Esophagus squamous epithelium (tissue), 5 donors: ENCODE measurements at regions not wholly inside any gene's neighbourhood (a gene's known extent, or its start where the extent isn't known, plus 50 kb on each side); places are given as distances from the start of the nearest gene placed in this dataset.

ENCODE experiments used
- DNase-seq: peaks from one replicate; lab custom pipeline; 2025; lab: John Stamatoyannopoulos, UW
- H3K27ac ChIP-seq, 4 donors: fragments of 200-600 bp; sonication (generic); one replicate each; pipeline ENCODE4 v1.5.1; 2016 to 2019; ENCODE audit warnings: mild to moderate bottlenecking in 1 of 4
- H3K27me3 ChIP-seq, 4 donors: fragments of 200-600 bp; sonication (generic); 1 replicate in 3 of 4; 2 replicates in 1 of 4; pipeline versions ENCODE4 v1.5.1 to v1.6.0; 2017 to 2021; ENCODE audit warnings: antibody characterized with exemption in 1 of 4
- H3K36me3 ChIP-seq, 3 donors: fragments of 200-600 bp; sonication (generic); one replicate each; pipeline ENCODE4 v1.5.1; 2016 to 2019
- H3K4me1 ChIP-seq, 3 donors: fragments of 200-600 bp; sonication (generic); one replicate each; pipeline ENCODE4 v1.5.1; 2017 to 2019
- H3K4me3 ChIP-seq, 4 donors: fragments of 200-600 bp; sonication (generic); 1 replicate in 3 of 4; 2 replicates in 1 of 4; pipeline ENCODE4 v1.5.1; 2016 to 2019; ENCODE audit warnings: mild to moderate bottlenecking in 2 of 4, moderate library complexity in 1 of 4
- H3K9me3 ChIP-seq, 3 donors: fragments of 200-600 bp; sonication (generic); one replicate each; pipeline ENCODE4 v1.5.1; 2016 to 2019
- CTCF ChIP-seq, 6 experiments: fragments of 450-650 bp in 4 of 6; fragments of 200-600 bp in 2 of 6; sonication (generic) in 2 of 6; IDR thresholded peaks; one replicate each; pipeline ENCODE4 v1.5.1; 2016 to 2019; ENCODE audit warnings: antibody characterized with exemption in 6 of 6, mild to moderate bottlenecking in 4 of 6, moderate library complexity in 4 of 6
- POLR2A ChIP-seq, 4 donors: fragments of 450-650 bp; IDR thresholded peaks; one replicate each; pipeline ENCODE4 v1.6.1; 2017; ENCODE audit warnings: antibody characterized with exemption in 4 of 4, mild to moderate bottlenecking in 4 of 4, moderate library complexity in 3 of 4
- WGBS, 2 donors: methylation state at CpG; one replicate each; pipeline ENCODE4 v1.1.5; 2018; 5-methylcytosine and 5-hydroxymethylcytosine counted together
- intact Hi-C: fragments of 100-400 bp; cut with DNase I; formaldehyde crosslinking; loops from one replicate; pipeline ENCODE4 v1.15.0; 2022
- donor health status: DM: yes; HTN: yes; CAD: no.

GRCh38 chr21:43345046-43345745 is 81.7 kb downstream of the SIK1 start:
- Histone ChIP-seq H3K4me3 (no peak overlapping the region), H3K27me3 (peaks cover 0 to 5% (median 0%) of the 10 kb centered on the region in 4 donors), H3K9me3 (no peaks in the 10 kb centered on the region), H3K4me1 (peaks cover 18 to 59% (median 24%) of the 10 kb centered on the region in 3 donors), H3K36me3 (no peaks in the 10 kb centered on the region), H3K27ac (peak overlapping the region in 1 of 4 donors; percentile 59)
- intact Hi-C loops: no loop called here
- 87 to 91% methylated on average over 7 to 16 of the region's 31 CpGs for WGBS, 2 donors
- DNase-seq: no peak
- TF ChIP-seq CTCF (IDR thresholded peaks at IDR 0.05) (no peak), POLR2A (IDR thresholded peaks at IDR 0.05) (no peak)

- WGBS, 2 donors: 58 to 68% methylated on average over 5 to 10 of the region's 37 CpGs
- intact Hi-C loops: no loop called here
Measured at GRCh38 chr21:43343992-43344886, 82.7 kb downstream of the SIK1 start.

GRCh38 chr21:43343095-43343991 is 83.6 kb downstream of the SIK1 start:
- no peak for TF ChIP-seq POLR2A (IDR thresholded peaks at IDR 0.05)
- no peak for TF ChIP-seq CTCF (IDR thresholded peaks at IDR 0.05)
- Histone ChIP-seq H3K4me1 (peaks cover 18 to 58% (median 19%) of the 10 kb centered on the region in 3 donors), H3K36me3 (no peaks in the 10 kb centered on the region), H3K27ac (peak overlapping the region; percentile 58 to 64 (median 60)), H3K27me3 (peaks cover 0 to 5% (median 0%) of the 10 kb centered on the region in 4 donors), H3K4me3 (no peak overlapping the region), H3K9me3 (no peaks in the 10 kb centered on the region)
- DNase-seq: no peak
- intact Hi-C loops: no loop called here
- 41 to 80% methylated on average over 8 of the region's 26 CpGs for WGBS, 2 donors

More at GRCh38 chr21:43343992-43344886, 82.7 kb downstream of the SIK1 start:
- no peaks in the 10 kb centered on the region for H3K36me3 ChIP-seq
- H3K27me3 ChIP-seq: peaks cover 0 to 5% (median 0%) of the 10 kb centered on the region in 4 donors
- TF ChIP-seq CTCF (IDR thresholded peaks at IDR 0.05): no peak
- TF ChIP-seq POLR2A (IDR thresholded peaks at IDR 0.05): no peak
- H3K4me1 ChIP-seq: peaks cover 18 to 62% (median 22%) of the 10 kb centered on the region in 3 donors
- no peak for DNase-seq
- no peaks in the 10 kb centered on the region for H3K9me3 ChIP-seq
- peak overlapping the region; percentile 58 to 64 (median 60) for H3K27ac ChIP-seq
- H3K4me3 ChIP-seq: no peak overlapping the region

- H3K27ac ChIP-seq: no peak overlapping the region
- H3K36me3 ChIP-seq: no peaks in the 10 kb centered on the region
- no peaks in the 10 kb centered on the region for H3K9me3 ChIP-seq
- 93% methylated on average over 17 of the region's 17 CpGs for whole genome bisulfite sequencing, 2 donors
- intact Hi-C loops: no loop called here
- no peak for DNase-seq
- peaks cover 18 to 55% (median 19%) of the 10 kb centered on the region in 3 donors for H3K4me1 ChIP-seq
- no peak overlapping the region for H3K4me3 ChIP-seq
- no peak for TF ChIP-seq CTCF (IDR thresholded peaks at IDR 0.05)
- no peak for TF ChIP-seq POLR2A (IDR thresholded peaks at IDR 0.05)
- H3K27me3 ChIP-seq: peaks cover 0 to 5% (median 0%) of the 10 kb centered on the region in 4 donors
Measured at GRCh38 chr21:43342301-43342881, 84.5 kb downstream of the SIK1 start.
